ENCODE measurements at regions not wholly inside any gene's neighbourhood (a gene's known extent, or its start where the extent isn't known, plus 50 kb on each side); places are given as distances from the start of the nearest gene placed in this dataset.

DNA sequence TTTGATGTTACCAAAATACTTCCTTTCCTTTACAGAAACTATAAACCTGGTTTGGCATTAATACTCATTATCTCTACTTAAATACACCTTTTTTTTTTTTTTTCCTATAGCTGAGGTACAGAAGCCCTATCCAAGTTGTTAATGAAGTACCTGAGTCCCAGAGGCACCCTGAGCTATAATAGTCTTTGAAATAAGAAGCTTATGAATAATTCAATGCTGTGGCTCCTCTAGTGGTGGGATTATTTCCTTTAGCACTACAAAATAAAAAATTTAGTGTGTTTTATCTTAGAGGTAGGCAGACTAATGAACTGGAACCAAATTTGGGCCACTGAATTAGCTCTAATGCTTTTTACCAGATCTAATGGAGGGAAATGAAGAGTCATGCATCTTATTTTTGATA, 611.9 kb downstream of the EDEM1 start:
- TF ChIP-seq, protein P1, sequence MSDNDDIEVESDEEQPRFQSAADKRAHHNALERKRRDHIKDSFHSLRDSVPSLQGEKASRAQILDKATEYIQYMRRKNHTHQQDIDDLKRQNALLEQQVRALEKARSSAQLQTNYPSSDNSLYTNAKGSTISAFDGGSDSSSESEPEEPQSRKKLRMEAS (IDR thresholded peaks at IDR 0.05; ENCODE audit: insufficient read depth, insufficient read length), result no peak
- TF ChIP-seq EZH2 (IDR thresholded peaks at IDR 0.05; ENCODE audit: borderline replicate concordance, low read depth, low read length, severe bottlenecking) (no peak), FOS (IDR thresholded peaks at IDR 0.05; ENCODE audit: borderline replicate concordance, insufficient read depth, low read length) (no peak), CTCF (IDR thresholded peaks at IDR 0.05; ENCODE audit: extremely low read depth in 1 of 2, insufficient read depth in 1 of 2, low read depth in 1 of 2, low read length in 2 of 2) (no peak), MYC (IDR thresholded peaks at IDR 0.05; ENCODE audit: low read depth, low read length) (no peak), GATA2 (IDR thresholded peaks at IDR 0.05; ENCODE audit: insufficient read depth, insufficient read length, low read depth, low read length) (no peak), JUN (IDR thresholded peaks at IDR 0.05; ENCODE audit: borderline replicate concordance, insufficient read depth, insufficient read length, low read depth) (no peak), POLR2AphosphoS5 (IDR thresholded peaks at IDR 0.05; ENCODE audit: insufficient read depth, low read depth, low read length) (no peak), POLR2A (IDR thresholded peaks at IDR 0.05; ENCODE audit: low read depth, low read length) (no peak)
- H3K79me2 ChIP-seq (ENCODE audit: control insufficient read depth, insufficient read depth, low read length), result no peaks in the 10 kb centered on the region
- no TSS peak for BruUV-seq (replicated peaks)
- no peaks in the 10 kb centered on the region for H3K36me3 ChIP-seq (ENCODE audit: control insufficient read depth in 2 of 2, extremely low read depth in 1 of 2, insufficient read depth in 2 of 2, low read length in 2 of 2)
- ChIA-PET CTCF (no interaction called here), POLR2A (no interaction called here)
- H3K9me3 ChIP-seq (replicated peaks; ENCODE audit: control insufficient read depth, insufficient read depth, low read length), result peaks cover 2% of the 10 kb centered on the region
- H3K27ac ChIP-seq (ENCODE audit: insufficient read depth, low read depth, low read length), result no peak overlapping the region
- no peaks in the 10 kb centered on the region for H3K9me1 ChIP-seq (replicated peaks; ENCODE audit: control insufficient read depth, extremely low read depth, insufficient read depth, low read length)
- dilution Hi-C loops (cut with MboI; ENCODE audit: extremely low pct_ligation_motif_present, low sequenced_read_pairs) (no loop called here), intact Hi-C loops (cut with micrococcal nuclease) (no loop called here)
- H2AFZ ChIP-seq (ENCODE audit: low read depth, low read length), result no peak overlapping the region
- H3K27me3 ChIP-seq (ENCODE audit: control insufficient read depth in 2 of 2, insufficient read depth in 2 of 2, low read length in 2 of 2), result no peaks in the 10 kb centered on the region
- H3K4me3 ChIP-seq (replicated peaks in 1 of 3; ENCODE audit: insufficient read depth in 1 of 3, low read depth in 1 of 3, low read length in 3 of 3), result no peak overlapping the region
- no peaks in the 10 kb centered on the region for H3K4me1 ChIP-seq (ENCODE audit: control insufficient read depth, extremely low read depth, insufficient read depth, low read length)
- no peak for FAIRE-seq
- no peaks in the 10 kb centered on the region for H4K20me1 ChIP-seq (replicated peaks; ENCODE audit: control insufficient read depth, extremely low read depth, insufficient read depth, low read length)
- DNase-seq (ENCODE audit: low read depth, low spot score), result no peak
- H3K4me2 ChIP-seq (ENCODE audit: insufficient read depth, low read length), result no peak overlapping the region
- no peak overlapping the region for H3K9ac ChIP-seq (replicated peaks; ENCODE audit: extremely low read depth, insufficient read depth, low read length)

Measured in endothelial cell of umbilical vein (primary cell).